HEK293T (cell line): ENCODE measurements at regions not wholly inside any gene's neighbourhood (a gene's known extent, or its start where the extent isn't known, plus 50 kb on each side); places are given as distances from the start of the nearest gene placed in this dataset.

ENCODE experiments used
- ARNT ChIP-seq: fragments of 450-650 bp; IDR thresholded peaks from 2 replicates; pipeline ENCODE4 v1.6.1; 2017; ENCODE audit warnings: mild to moderate bottlenecking
- BHLHE40 ChIP-seq: fragments of 450-650 bp; IDR thresholded peaks from 2 replicates; pipeline ENCODE4 v1.6.1; 2016; ENCODE audit warnings: mild to moderate bottlenecking, moderate library complexity, borderline replicate concordance
- CTBP1 ChIP-seq: fragments of 450-650 bp; IDR thresholded peaks from 2 replicates; pipeline ENCODE4 v1.6.1; 2016; ENCODE audit warnings: borderline replicate concordance
- FOXA1 ChIP-seq: fragments of 450-650 bp; IDR thresholded peaks from 2 replicates; pipeline ENCODE4 v1.6.1; 2016; ENCODE audit warnings: mild to moderate bottlenecking
- FOXK2 ChIP-seq: fragments of 450-650 bp; IDR thresholded peaks from 2 replicates; pipeline ENCODE4 v1.6.1; 2016; ENCODE audit warnings: mild to moderate bottlenecking
- L3MBTL2 ChIP-seq: fragments of 450-650 bp; conservative IDR thresholded peaks from 2 replicates; pipeline ENCODE4 v1.6.1; 2016; ENCODE audit warnings: mild to moderate bottlenecking
- NFRKB ChIP-seq: fragments of 450-650 bp; IDR thresholded peaks from 2 replicates; pipeline ENCODE4 v1.6.1; 2016; ENCODE audit warnings: mild to moderate bottlenecking, moderate library complexity
- SP1 ChIP-seq: fragments of 450-650 bp; IDR thresholded peaks from 2 replicates; pipeline ENCODE4 v1.6.1; 2017
- SUZ12 ChIP-seq: fragments of 450-650 bp; IDR thresholded peaks from 2 replicates; pipeline ENCODE4 v1.6.1; 2016; ENCODE audit warnings: mild to moderate bottlenecking
- TARDBP ChIP-seq: fragments of 450-650 bp; IDR thresholded peaks from 2 replicates; pipeline ENCODE4 v1.6.1; 2016
- ZNF384 ChIP-seq: fragments of 450-650 bp; IDR thresholded peaks from 2 replicates; pipeline ENCODE4 v1.6.1; 2016

- TF ChIP-seq FOXK2 (no peak), L3MBTL2 (no peak), ARNT (no peak), SP1 (no peak), SUZ12 (no peak), NFRKB (no peak), CTBP1 (no peak), ZNF384 (no peak), TARDBP (no peak), BHLHE40 (no peak), FOXA1 (no peak)
Observed at GRCh38 chr3:191030491-191030890, 168.0 kb upstream of the GMNC start.
